HG03066 (cell line): ENCODE measurements at regions not wholly inside any gene's neighbourhood (a gene's known extent, or its start where the extent isn't known, plus 50 kb on each side); places are given as distances from the start of the nearest gene placed in this dataset.

Experiments
- ATAC-seq: cut with Tn5 transposase; IDR thresholded peaks from one replicate; pipeline ENCODE4 v1.9.1; 2021; ENCODE audit warnings: low read depth; ENCODE audit not compliant: unreplicated experiment

GRCh38 chr13:85013006-85013405 is 786.2 kb downstream of the SLITRK6 start:
- ATAC-seq, result no peak

- no peak for ATAC-seq
These were observed 789.8 kb downstream of the SLITRK6 start for GRCh38 chr13:85009447-85009846.

- ATAC-seq, result no peak
These were observed 800.0 kb downstream of the SLITRK6 start for GRCh38 chr13:84999252-84999651.

- no peak for ATAC-seq
These were observed 800.5 kb downstream of the SLITRK6 start for GRCh38 chr13:84998681-84999080.

GRCh38 chr13:84997858-84998257 is 801.4 kb downstream of the SLITRK6 start:
- ATAC-seq, result no peak

DNA sequence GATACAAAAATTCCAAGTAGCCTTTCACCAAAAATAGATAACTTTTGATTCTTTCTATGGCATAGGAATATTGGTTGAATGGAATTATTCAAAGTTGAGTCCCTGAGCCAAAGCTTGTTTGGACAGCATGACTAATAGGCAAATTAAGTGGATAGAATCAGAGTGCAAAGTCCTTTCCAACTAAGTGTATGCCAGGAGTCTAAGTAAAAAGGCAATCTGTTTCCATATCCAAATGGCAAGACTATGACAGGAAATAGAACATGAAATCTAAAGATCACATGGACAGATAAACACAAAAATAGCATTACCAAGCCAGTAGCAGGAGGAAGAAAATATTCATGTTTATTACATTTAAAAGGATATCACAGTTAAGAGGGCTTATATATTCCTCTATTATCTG is 804.6 kb downstream of the SLITRK6 start:
- no peak for ATAC-seq

DNA sequence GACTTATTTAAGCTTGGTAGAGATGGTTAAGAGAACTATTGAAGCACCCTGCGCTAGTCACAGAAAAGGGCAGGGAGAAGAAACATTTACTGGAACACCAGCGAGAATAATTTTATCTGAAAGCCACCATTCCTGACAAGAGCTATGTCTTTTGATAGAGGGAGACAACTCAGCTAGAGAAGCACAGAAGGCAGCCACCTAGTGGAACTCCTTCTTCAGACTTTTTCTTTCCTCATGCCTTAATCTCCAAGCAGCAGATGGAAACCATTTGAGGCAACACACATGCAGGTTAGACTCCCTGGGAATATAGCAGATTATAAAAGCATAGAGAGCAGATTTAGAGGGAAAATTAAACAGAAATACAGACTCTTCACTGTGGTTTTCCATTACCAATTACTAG is 813.4 kb downstream of the SLITRK6 start:
- ATAC-seq, result no peak

GRCh38 chr13:84983321-84983720 is 815.9 kb downstream of the SLITRK6 start:
- ATAC-seq, result no peak

GRCh38 chr13:84980571-84980970 is 818.6 kb downstream of the SLITRK6 start:
- ATAC-seq, result no peak

DNA sequence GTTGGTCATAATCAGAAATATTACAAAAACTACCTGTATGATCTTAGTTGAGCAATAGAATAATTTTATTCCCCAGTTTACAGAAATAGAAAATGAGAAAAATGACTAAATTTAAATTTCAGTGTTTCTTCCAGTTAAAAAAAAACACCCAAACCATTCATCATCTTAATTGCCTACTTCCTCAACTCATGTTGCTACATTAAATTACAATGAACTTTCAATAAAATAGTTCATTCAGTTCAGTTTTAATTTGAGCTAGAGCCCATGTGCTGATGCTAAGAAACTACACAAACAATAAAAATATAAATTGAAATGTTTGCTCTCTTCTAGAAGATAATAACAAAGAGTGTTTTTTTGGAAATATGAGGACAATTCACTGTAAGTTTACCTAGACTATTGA is 820.4 kb downstream of the SLITRK6 start:
- ATAC-seq, result no peak

- no peak for ATAC-seq
These were observed 825.6 kb downstream of the SLITRK6 start for GRCh38 chr13:84973661-84974060.

DNA sequence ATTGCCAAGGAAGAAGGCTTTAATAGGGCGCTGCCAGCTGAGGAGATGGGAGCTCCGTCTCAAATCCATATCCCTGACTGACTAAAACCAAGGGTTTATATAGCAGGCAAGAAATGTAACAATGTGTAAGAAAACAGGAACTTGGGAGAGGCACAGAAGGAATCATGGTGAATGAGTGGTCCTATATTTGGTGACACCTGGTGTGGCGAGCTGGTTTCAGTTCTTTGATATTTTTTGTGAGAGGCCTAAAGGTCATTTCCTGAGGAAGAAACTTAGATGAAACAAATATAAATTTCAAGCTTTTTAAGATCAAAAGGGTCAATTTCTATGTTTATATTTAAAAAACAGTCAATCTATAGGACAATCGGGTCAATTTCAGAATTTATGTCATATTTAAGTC is 826.3 kb downstream of the SLITRK6 start:
- ATAC-seq, result no peak

- ATAC-seq, result no peak
These were observed 836.4 kb downstream of the SLITRK6 start for GRCh38 chr13:84962849-84963248.

- ATAC-seq, result no peak
These were observed 837.0 kb downstream of the SLITRK6 start for GRCh38 chr13:84962141-84962750.

DNA sequence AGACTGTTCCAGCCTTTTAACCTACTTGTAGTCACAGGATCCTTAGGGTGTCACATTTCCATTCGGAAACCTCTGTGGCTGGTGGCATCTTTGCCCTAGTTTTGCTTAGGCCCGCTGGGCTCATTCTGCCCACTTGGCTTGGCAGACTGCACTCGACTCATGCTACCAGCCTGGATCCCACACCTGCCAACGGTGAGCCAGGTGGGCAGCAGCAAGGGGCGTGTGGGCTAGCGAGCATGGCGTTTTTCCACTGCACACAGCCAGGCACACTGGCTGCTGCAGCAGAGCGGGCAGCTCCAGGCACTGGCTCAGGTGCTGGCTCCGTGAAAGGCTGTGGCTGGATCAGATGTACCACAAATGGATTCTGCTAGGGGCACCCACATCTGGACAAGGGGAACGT is 838.2 kb downstream of the SLITRK6 start:
- ATAC-seq, result no peak

DNA sequence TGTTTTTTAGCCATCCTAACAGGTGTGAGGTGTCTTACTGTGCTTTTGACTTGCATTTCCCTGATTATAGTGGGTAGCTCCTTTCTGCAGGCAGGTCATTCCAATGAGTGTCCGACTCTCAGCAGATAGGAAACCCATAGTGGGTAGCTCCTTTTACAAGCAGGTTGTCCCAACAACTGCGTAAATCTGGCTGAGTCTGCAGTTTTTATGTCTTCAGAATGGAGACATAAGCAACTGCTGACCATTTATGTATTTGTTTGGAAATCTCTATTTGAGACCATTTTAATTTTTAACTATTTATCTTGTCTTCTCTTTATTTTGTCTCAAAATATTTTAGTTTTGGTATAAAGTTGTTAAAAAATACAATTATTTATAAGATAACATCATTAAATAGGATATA is 839.4 kb downstream of the SLITRK6 start:
- ATAC-seq, result no peak

DNA sequence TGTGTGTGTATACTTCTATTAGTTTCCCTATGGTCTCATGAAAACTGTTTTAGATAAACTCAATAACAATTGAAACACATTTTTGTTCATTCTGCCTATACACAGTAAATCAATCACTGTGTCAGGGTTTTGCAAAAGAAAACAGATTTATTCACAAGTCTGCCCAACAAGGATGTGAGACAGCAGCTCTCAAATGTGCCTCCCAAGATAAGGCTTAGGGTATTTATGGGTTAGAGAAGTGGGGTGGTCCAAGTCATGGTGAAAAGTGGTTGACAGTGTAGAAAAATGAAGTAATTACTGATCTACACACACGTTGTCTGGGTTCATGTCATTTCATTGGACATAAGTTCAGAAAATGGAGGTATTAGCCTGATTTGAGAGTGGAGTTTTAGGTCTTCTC is 844.6 kb downstream of the SLITRK6 start:
- no peak for ATAC-seq

DNA sequence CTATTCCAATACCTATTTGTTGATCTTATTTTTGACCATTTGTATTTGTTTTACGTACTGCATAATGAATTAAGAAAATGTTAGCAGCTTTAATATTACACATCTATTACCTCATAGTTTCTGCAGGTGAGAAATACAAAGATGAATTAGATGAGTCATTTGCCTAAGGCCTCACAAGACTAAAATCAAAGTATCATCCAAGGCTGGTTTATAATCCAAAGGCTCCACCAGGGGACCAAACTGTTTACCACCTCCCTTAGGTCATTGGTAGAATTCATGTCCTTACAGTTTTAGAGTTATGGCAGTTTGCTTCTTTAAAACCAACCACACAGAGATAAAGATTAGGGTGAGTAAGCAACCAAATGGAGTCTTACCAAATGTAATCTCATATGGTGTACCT is 848.1 kb downstream of the SLITRK6 start:
- ATAC-seq, result no peak

- ATAC-seq, result no peak
These were observed 853.0 kb downstream of the SLITRK6 start for GRCh38 chr13:84946192-84946591.

DNA sequence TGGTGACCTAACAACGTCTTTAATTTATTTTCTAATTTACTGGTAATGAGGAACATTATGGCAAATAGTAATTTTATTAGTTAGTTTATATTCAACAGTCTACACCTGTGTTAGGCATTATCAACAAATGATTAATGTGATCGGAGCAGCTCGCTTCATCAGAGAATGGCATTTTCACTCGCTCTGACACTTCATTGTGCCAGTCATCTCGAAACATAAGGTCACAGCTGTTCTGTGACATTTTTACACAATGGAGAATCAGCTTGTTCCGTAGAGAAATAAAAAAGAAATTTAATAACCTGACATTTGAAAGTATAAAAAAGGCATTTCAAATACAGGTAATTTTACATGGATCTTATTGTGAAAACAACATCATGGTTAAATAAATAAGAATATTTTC is 858.4 kb downstream of the SLITRK6 start:
- no peak for ATAC-seq

GRCh38 chr13:84940167-84940566 is 859.1 kb downstream of the SLITRK6 start:
- ATAC-seq, result no peak

DNA sequence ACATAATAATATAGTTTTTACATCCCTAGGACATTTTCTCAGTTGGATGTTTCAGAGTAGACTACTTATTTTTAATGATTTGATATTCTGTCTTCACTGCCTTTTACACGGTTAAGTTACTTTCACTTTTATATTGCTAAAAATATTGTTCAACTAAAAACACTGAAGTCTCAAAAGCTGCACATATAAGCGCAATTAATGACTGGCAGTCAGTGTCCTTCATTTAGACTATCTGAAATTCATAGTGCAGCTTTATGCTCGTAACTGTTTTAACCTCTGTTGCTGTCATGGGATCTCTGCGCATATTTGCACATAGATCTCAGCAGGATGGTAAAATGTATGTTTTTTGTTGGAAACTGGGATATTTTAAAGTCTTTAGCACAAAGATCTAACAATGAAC is 864.3 kb downstream of the SLITRK6 start:
- no peak for ATAC-seq

- ATAC-seq, result no peak
These were observed 865.4 kb downstream of the SLITRK6 start for GRCh38 chr13:84933797-84934196.
